ENCODE measurements at regions not wholly inside any gene's neighbourhood (a gene's known extent, or its start where the extent isn't known, plus 50 kb on each side); places are given as distances from the start of the nearest gene placed in this dataset.

- H3K36me3 ChIP-seq (ENCODE audit: insufficient read depth in 1 of 2, low read depth in 1 of 2), result no peaks in the 10 kb centered on the region
- no peak for TF ChIP-seq CTCF (IDR thresholded peaks at IDR 0.05)
- WGBS, 3 donors, result 68 to 71% (median 69%) methylated on average over 13 of the region's 13 CpGs
- intact Hi-C loops (cut with DNase I), result no loop called here
- H3K9me3 ChIP-seq, result no peaks in the 10 kb centered on the region
- DNase-seq, result peak; percentile 66 to 68
- no peak overlapping the region for H3K4me3 ChIP-seq
- H3K27me3 ChIP-seq (ENCODE audit: insufficient read depth in 3 of 3, low read length in 2 of 3), result no peaks in the 10 kb centered on the region
- peaks cover 56% of the 10 kb centered on the region for H3K4me1 ChIP-seq
- no peak overlapping the region for H3K27ac ChIP-seq
- ATAC-seq, result no peak
Measured at GRCh38 chr6:44056392-44057237, 70.6 kb downstream of the MRPL14 start.

GRCh38 chr6:44054721-44055559 is 72.3 kb downstream of the MRPL14 start:
- no peaks in the 10 kb centered on the region for H3K9me3 ChIP-seq
- DNase-seq (peak in 1 of 2 donors; percentile 42), ATAC-seq (no peak)
- no peak overlapping the region for H3K27ac ChIP-seq
- TF ChIP-seq CTCF (IDR thresholded peaks at IDR 0.05), result no peak
- peaks cover 47% of the 10 kb centered on the region for H3K4me1 ChIP-seq
- H3K27me3 ChIP-seq (ENCODE audit: insufficient read depth in 3 of 3, low read length in 2 of 3), result no peaks in the 10 kb centered on the region
- intact Hi-C loops (cut with DNase I), result loop anchor here in 1 of 2 donors (5.0 kb wide), 1 partner anchor 43 kb away; no protein-coding TSS in a partner anchor
- H3K4me3 ChIP-seq, result no peak overlapping the region
- H3K36me3 ChIP-seq (ENCODE audit: insufficient read depth in 1 of 2, low read depth in 1 of 2), result no peaks in the 10 kb centered on the region
- 73 to 77% (median 77%) methylated on average over 8 of the region's 8 CpGs for WGBS, 3 donors

- ATAC-seq, result no peak
- DNase-seq, result peak in 1 of 2 donors; percentile 18
- H3K4me3 ChIP-seq, result no peak overlapping the region
- no peak for TF ChIP-seq CTCF (IDR thresholded peaks at IDR 0.05)
- intact Hi-C loops (cut with DNase I), result loop anchor here in 1 of 2 donors (5.0 kb wide), 1 partner anchor 42 kb away; no protein-coding TSS in a partner anchor
- H3K9me3 ChIP-seq, result no peaks in the 10 kb centered on the region
- no peaks in the 10 kb centered on the region for H3K27me3 ChIP-seq (ENCODE audit: insufficient read depth in 3 of 3, low read length in 2 of 3)
- peaks cover 52% of the 10 kb centered on the region for H3K4me1 ChIP-seq
- 79 to 85% (median 83%) methylated on average over 11 of the region's 11 CpGs for WGBS, 3 donors
- H3K36me3 ChIP-seq (ENCODE audit: insufficient read depth in 1 of 2, low read depth in 1 of 2), result no peaks in the 10 kb centered on the region
- H3K27ac ChIP-seq, result peak overlapping the region; percentile 3
Measured at GRCh38 chr6:44053760-44054556, 73.3 kb downstream of the MRPL14 start.

- intact Hi-C loops (cut with DNase I), result loop anchor here in 1 of 2 donors (5.0 kb wide), 1 partner anchor 41 kb away; no protein-coding TSS in a partner anchor
- Histone ChIP-seq H3K4me3 (no peak overlapping the region), H3K36me3 (ENCODE audit: insufficient read depth in 1 of 2, low read depth in 1 of 2) (no peaks in the 10 kb centered on the region), H3K27ac (peak overlapping the region; percentile 70), H3K9me3 (no peaks in the 10 kb centered on the region), H3K27me3 (ENCODE audit: insufficient read depth in 3 of 3, low read length in 2 of 3) (no peaks in the 10 kb centered on the region), H3K4me1 (peaks cover 52% of the 10 kb centered on the region)
- DNase-seq (peak in 1 of 2 donors; percentile 44), ATAC-seq (no peak)
- no peak for TF ChIP-seq CTCF (IDR thresholded peaks at IDR 0.05)
- WGBS, 3 donors, result 88 to 96% (median 88%) methylated on average over 6 of the region's 6 CpGs
Measured at GRCh38 chr6:44053106-44053756, 74.0 kb downstream of the MRPL14 start.
